SU-DHL-6 (cell line): ENCODE measurements at regions not wholly inside any gene's neighbourhood (a gene's known extent, or its start where the extent isn't known, plus 50 kb on each side); places are given as distances from the start of the nearest gene placed in this dataset.

Experiments
- H2AFZ ChIP-seq: fragments of 200-600 bp; sonication (generic); 2 replicates; pipeline ENCODE4 v1.6.1; 2014; ENCODE audit warnings: low read depth, mild to moderate bottlenecking, moderate library complexity, mixed read lengths, antibody characterized with exemption, low read length; ENCODE audit not compliant: severe bottlenecking
- H3F3A ChIP-seq: fragments of 200-600 bp; shearing (Covaris generic); 2 replicates; pipeline ENCODE4 v1.6.0; 2016; ENCODE audit warnings: antibody characterized with exemption, mild to moderate bottlenecking; ENCODE audit not compliant: insufficient read depth
- H3K27ac ChIP-seq: fragments of 200-600 bp; sonication (generic); 2 replicates; pipeline ENCODE4 v1.5.1; 2016; ENCODE audit warnings: low read depth, mild to moderate bottlenecking, low read length, moderate library complexity, mixed read lengths
- H3K27me3 ChIP-seq: fragments of 200-600 bp; sonication (generic), shearing (Covaris generic); 2 replicates; pipeline ENCODE4 v1.6.0; 2014; ENCODE audit warnings: mild to moderate bottlenecking, low read length
- H3K36me3 ChIP-seq: fragments of 200-600 bp; sonication (generic); 2 replicates; pipeline ENCODE4 v1.6.1; 2014; ENCODE audit warnings: mild to moderate bottlenecking, low read length, mixed read lengths
- H3K4me2 ChIP-seq: fragments of 300-600, 200-600 bp; shearing (Covaris generic), sonication (generic); 2 replicates; pipeline ENCODE4 v1.6.0; 2014; ENCODE audit warnings: low read length, low read depth, mild to moderate bottlenecking; ENCODE audit not compliant: poor library complexity, severe bottlenecking
- H3K4me3 ChIP-seq: fragments of 200-600 bp; sonication (generic); 2 replicates; pipeline ENCODE4 v1.5.1; 2014; ENCODE audit warnings: antibody characterized with exemption, low read length, mild to moderate bottlenecking, mixed read lengths; ENCODE audit not compliant: insufficient read depth, poor library complexity, severe bottlenecking
- H3K79me2 ChIP-seq: fragments of 200-600 bp; sonication (generic); 2 replicates; pipeline ENCODE4 v1.6.1; 2014; ENCODE audit warnings: mild to moderate bottlenecking, low read length, moderate library complexity; ENCODE audit not compliant: insufficient read depth
- H3K9ac ChIP-seq: fragments of 200-600 bp; sonication (generic); 2 replicates; pipeline ENCODE4 v1.7.0; 2014; ENCODE audit warnings: mild to moderate bottlenecking, low read length
- H3K9me2 ChIP-seq: fragments of 200-600 bp; sonication (generic); replicated peaks from 2 replicates; pipeline ENCODE4 v1.6.1; 2014; ENCODE audit warnings: low read length; ENCODE audit not compliant: insufficient read depth
- H3K9me3 ChIP-seq: fragments of 200-600 bp; sonication (generic); 2 replicates; pipeline ENCODE4 v1.6.1; 2014; ENCODE audit warnings: low read length, mixed read lengths; ENCODE audit not compliant: insufficient read depth
- H4K20me1 ChIP-seq: fragments of 200-600 bp; sonication (generic); 2 replicates; pipeline ENCODE4 v1.6.1; 2014; ENCODE audit warnings: low read depth, mild to moderate bottlenecking, antibody characterized with exemption, low read length, moderate library complexity, mixed read lengths
- EZH2phosphoT487 ChIP-seq: fragments of 200-600 bp; sonication (generic), shearing (Covaris generic); conservative IDR thresholded peaks from 2 replicates; pipeline ENCODE4 v1.6.1; 2018; ENCODE audit warnings: mild to moderate bottlenecking, antibody characterized with exemption, low read length, moderate library complexity, mixed read lengths
- TF ChIP-seq, protein P1 (sequence below): fragments of 200-600 bp; sonication (generic); IDR thresholded peaks from one replicate; pipeline ENCODE4 v1.5.1; 2017; ENCODE audit warnings: antibody characterized with exemption, mild to moderate bottlenecking, low read length, moderate library complexity; ENCODE audit not compliant: insufficient read depth, poor library complexity, severe bottlenecking

DNA sequence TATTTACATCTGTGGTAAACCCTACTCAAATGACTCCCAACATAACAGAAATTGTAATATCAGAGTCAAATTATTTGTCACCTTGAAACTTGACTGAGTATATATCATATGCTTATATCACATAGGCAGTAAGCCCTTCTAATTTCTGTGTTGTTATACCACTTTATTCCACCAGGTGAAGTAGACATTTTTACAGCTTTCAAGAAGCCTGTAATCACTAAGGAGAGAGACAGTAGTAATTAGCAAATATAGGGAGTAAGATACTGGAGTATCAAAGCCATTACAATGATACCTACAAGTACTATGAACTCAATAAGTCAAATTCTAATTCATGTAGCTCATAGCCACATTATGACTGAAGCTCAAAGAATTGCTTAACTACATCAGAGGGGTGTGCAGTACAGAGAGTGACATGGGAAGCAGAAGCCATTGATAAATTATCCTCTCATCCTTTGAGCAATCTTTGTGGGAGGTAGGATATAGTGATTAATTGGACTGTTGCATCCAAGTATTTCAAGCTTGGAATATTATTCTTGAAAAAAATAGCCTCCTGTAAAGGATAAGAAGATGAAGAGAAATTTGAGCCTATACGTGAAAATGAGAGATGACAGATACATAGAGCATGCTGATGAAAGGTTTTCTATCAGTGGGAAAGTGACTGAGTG, 1005.9 kb downstream of the ZPLD1 start:
- Histone ChIP-seq H3K4me3 (no peak overlapping the region), H2AFZ (no peak overlapping the region), H3K9me2 (no peaks in the 10 kb centered on the region), H4K20me1 (no peaks in the 10 kb centered on the region), H3F3A (no peaks in the 10 kb centered on the region), H3K79me2 (no peaks in the 10 kb centered on the region), H3K36me3 (no peaks in the 10 kb centered on the region), H3K27me3 (no peaks in the 10 kb centered on the region), H3K9ac (no peak overlapping the region), H3K9me3 (0 out of 2 replicates have a peak, but pooled peaks cover 7% of the 10 kb centered on the region), H3K27ac (no peak overlapping the region), H3K4me2 (no peak overlapping the region)
- no peak for TF ChIP-seq EZH2phosphoT487
- TF ChIP-seq, protein P1, sequence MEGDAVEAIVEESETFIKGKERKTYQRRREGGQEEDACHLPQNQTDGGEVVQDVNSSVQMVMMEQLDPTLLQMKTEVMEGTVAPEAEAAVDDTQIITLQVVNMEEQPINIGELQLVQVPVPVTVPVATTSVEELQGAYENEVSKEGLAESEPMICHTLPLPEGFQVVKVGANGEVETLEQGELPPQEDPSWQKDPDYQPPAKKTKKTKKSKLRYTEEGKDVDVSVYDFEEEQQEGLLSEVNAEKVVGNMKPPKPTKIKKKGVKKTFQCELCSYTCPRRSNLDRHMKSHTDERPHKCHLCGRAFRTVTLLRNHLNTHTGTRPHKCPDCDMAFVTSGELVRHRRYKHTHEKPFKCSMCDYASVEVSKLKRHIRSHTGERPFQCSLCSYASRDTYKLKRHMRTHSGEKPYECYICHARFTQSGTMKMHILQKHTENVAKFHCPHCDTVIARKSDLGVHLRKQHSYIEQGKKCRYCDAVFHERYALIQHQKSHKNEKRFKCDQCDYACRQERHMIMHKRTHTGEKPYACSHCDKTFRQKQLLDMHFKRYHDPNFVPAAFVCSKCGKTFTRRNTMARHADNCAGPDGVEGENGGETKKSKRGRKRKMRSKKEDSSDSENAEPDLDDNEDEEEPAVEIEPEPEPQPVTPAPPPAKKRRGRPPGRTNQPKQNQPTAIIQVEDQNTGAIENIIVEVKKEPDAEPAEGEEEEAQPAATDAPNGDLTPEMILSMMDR: no peak

DNA sequence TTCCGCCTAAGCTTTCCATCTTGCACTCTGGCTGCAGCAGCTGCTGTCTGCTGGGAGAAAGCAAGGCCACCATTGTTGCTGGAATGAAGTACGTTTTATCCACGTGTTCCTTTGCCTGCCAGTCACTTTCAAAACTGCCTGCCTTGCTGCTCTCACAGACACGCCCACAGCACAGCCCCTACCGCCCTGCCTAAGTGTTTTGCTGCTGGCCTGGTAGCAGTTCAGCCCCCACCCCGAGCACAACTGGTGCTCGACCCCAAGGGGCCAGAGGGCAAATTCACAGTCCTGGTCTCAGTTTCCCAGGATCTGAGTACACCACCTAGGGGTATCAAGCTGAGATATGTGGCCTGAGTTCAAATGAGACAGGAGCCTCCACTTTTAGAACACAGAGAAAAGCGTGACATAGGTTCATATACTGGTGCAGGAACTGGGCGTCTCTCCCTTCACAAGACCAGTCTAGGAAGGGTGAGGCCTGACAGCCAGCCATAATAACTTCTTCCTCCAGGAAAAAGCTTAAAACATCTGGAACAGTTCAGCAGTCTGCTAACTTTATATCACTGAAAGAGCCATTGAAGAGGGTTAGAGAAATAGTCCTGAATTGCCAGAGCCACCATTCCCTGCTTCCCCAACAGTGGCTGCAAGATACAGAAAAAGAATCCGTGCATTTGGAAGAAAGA, 1012.3 kb downstream of the ZPLD1 start:
- H3K4me2 ChIP-seq: no peak overlapping the region
- H2AFZ ChIP-seq: no peak overlapping the region
- H3K27me3 ChIP-seq: no peaks in the 10 kb centered on the region
- H3F3A ChIP-seq: no peaks in the 10 kb centered on the region
- no peaks in the 10 kb centered on the region for H3K9me2 ChIP-seq
- no peak overlapping the region for H3K4me3 ChIP-seq
- no peaks in the 10 kb centered on the region for H3K79me2 ChIP-seq
- H4K20me1 ChIP-seq: no peaks in the 10 kb centered on the region
- no peak for TF ChIP-seq EZH2phosphoT487
- TF ChIP-seq, protein P1: no peak
- H3K9me3 ChIP-seq: no peaks in the 10 kb centered on the region
- no peak overlapping the region for H3K27ac ChIP-seq
- H3K36me3 ChIP-seq: no peaks in the 10 kb centered on the region
- H3K9ac ChIP-seq: no peak overlapping the region

DNA sequence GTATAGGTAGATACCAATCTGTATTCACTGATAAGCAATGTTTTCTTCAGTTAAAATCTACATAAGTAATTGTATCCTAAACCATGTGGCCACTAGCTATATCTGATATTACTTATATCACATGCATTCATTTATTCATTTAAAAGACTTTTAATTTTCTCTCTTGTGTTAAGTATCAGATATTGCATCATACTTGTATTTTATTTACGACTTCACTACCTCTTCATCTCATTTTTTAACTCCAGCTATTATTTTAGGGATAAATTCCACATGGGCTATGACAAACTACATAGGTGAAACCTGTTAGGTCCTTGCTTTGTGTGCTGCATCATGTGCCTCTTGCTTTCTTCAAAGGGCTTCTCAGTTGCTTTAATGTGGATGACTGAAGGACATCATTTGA, 1018.3 kb downstream of the ZPLD1 start:
- Histone ChIP-seq H3K9me2 (no peaks in the 10 kb centered on the region), H3K4me3 (no peak overlapping the region), H3K9me3 (no peaks in the 10 kb centered on the region), H4K20me1 (no peaks in the 10 kb centered on the region), H3K27me3 (no peaks in the 10 kb centered on the region), H3K27ac (no peak overlapping the region), H3K36me3 (no peaks in the 10 kb centered on the region), H3F3A (no peaks in the 10 kb centered on the region), H3K79me2 (no peaks in the 10 kb centered on the region), H2AFZ (no peak overlapping the region), H3K9ac (no peak overlapping the region), H3K4me2 (no peak overlapping the region)
- TF ChIP-seq, protein P1: no peak
- TF ChIP-seq EZH2phosphoT487: no peak
